ENCODE measurements at regions not wholly inside any gene's neighbourhood (a gene's known extent, or its start where the extent isn't known, plus 50 kb on each side); places are given as distances from the start of the nearest gene placed in this dataset.

- TF ChIP-seq EZH2 (IDR thresholded peaks at IDR 0.05; ENCODE audit: borderline replicate concordance) (no peak), EZH2phosphoT487 (IDR thresholded peaks at IDR 0.05; ENCODE audit: low read depth, severe bottlenecking, unreplicated experiment) (no peak), CTCF (IDR thresholded peaks at IDR 0.05; ENCODE audit: poor library complexity) (no peak)
- no peaks in the 10 kb centered on the region for H4K20me1 ChIP-seq (ENCODE audit: insufficient read depth, poor library complexity, severe bottlenecking)
- H3K4me3 ChIP-seq = no peak overlapping the region
- WGBS (ENCODE audit: low lambda C conversion rate, missing lambda C conversion rate) = 76% methylated on average over 3 of the region's 3 CpGs
- H3K27me3 ChIP-seq = no peaks in the 10 kb centered on the region
- no peak overlapping the region for H3K27ac ChIP-seq
- no peaks in the 10 kb centered on the region for H3K36me3 ChIP-seq (replicated peaks; ENCODE audit: insufficient read depth, low read depth)
- no peak for DNase-seq (ENCODE audit: low spot score)
- H3K4me2 ChIP-seq = no peak overlapping the region
- H3K9me2 ChIP-seq (replicated peaks; ENCODE audit: insufficient read depth) = no peaks in the 10 kb centered on the region
- H3K9me3 ChIP-seq (ENCODE audit: low read depth) = no peaks in the 10 kb centered on the region
- H3K79me2 ChIP-seq = no peaks in the 10 kb centered on the region
- H3K4me1 ChIP-seq (ENCODE audit: insufficient read depth) = peaks cover 27% of the 10 kb centered on the region
- H2AFZ ChIP-seq = no peak overlapping the region
Observed at GRCh38 chr12:5247144-5247543, 184.8 kb upstream of the NTF3 start.

- H3K36me3 ChIP-seq (replicated peaks; ENCODE audit: insufficient read depth, low read depth) = no peaks in the 10 kb centered on the region
- no peaks in the 10 kb centered on the region for H3K9me3 ChIP-seq (ENCODE audit: low read depth)
- no peaks in the 10 kb centered on the region for H4K20me1 ChIP-seq (ENCODE audit: insufficient read depth, poor library complexity, severe bottlenecking)
- H3K27ac ChIP-seq = no peak overlapping the region
- H3K4me2 ChIP-seq = no peak overlapping the region
- H3K79me2 ChIP-seq = no peaks in the 10 kb centered on the region
- H3K27me3 ChIP-seq = no peaks in the 10 kb centered on the region
- no peak for TF ChIP-seq EZH2phosphoT487 (IDR thresholded peaks at IDR 0.05; ENCODE audit: low read depth, severe bottlenecking, unreplicated experiment)
- no peak for TF ChIP-seq EZH2 (IDR thresholded peaks at IDR 0.05; ENCODE audit: borderline replicate concordance)
- no peak for TF ChIP-seq CTCF (IDR thresholded peaks at IDR 0.05; ENCODE audit: poor library complexity)
- DNase-seq (ENCODE audit: low spot score) = no peak
- H3K4me1 ChIP-seq (ENCODE audit: insufficient read depth) = peaks cover 21% of the 10 kb centered on the region
- 84% methylated on average over 3 of the region's 3 CpGs for WGBS (ENCODE audit: low lambda C conversion rate, missing lambda C conversion rate)
- no peak overlapping the region for H3K4me3 ChIP-seq
- no peaks in the 10 kb centered on the region for H3K9me2 ChIP-seq (replicated peaks; ENCODE audit: insufficient read depth)
- H2AFZ ChIP-seq = no peak overlapping the region
Observed at GRCh38 chr12:5248230-5248629, 183.7 kb upstream of the NTF3 start.

GRCh38 chr12:5248999-5249526 lies 182.8 kb upstream of the NTF3 start:
- Histone ChIP-seq H3K27ac (no peak overlapping the region), H3K27me3 (no peaks in the 10 kb centered on the region), H3K4me1 (ENCODE audit: insufficient read depth) (peaks cover 13% of the 10 kb centered on the region), H4K20me1 (ENCODE audit: insufficient read depth, poor library complexity, severe bottlenecking) (no peaks in the 10 kb centered on the region), H3K9me3 (ENCODE audit: low read depth) (no peaks in the 10 kb centered on the region), H3K36me3 (replicated peaks; ENCODE audit: insufficient read depth, low read depth) (no peaks in the 10 kb centered on the region), H3K4me2 (no peak overlapping the region), H3K9me2 (replicated peaks; ENCODE audit: insufficient read depth) (no peaks in the 10 kb centered on the region), H3K4me3 (no peak overlapping the region), H2AFZ (no peak overlapping the region), H3K79me2 (no peaks in the 10 kb centered on the region)
- no peak for DNase-seq (ENCODE audit: low spot score)
- TF ChIP-seq EZH2phosphoT487 (IDR thresholded peaks at IDR 0.05; ENCODE audit: low read depth, severe bottlenecking, unreplicated experiment) = no peak
- WGBS (ENCODE audit: low lambda C conversion rate, missing lambda C conversion rate) = 75% methylated on average over 8 of the region's 8 CpGs

GRCh38 chr12:5251092-5251491 lies 180.8 kb upstream of the NTF3 start:
- Histone ChIP-seq H2AFZ (no peak overlapping the region), H3K9me2 (replicated peaks; ENCODE audit: insufficient read depth) (no peaks in the 10 kb centered on the region), H3K4me2 (no peak overlapping the region), H3K36me3 (replicated peaks; ENCODE audit: insufficient read depth, low read depth) (no peaks in the 10 kb centered on the region), H3K27me3 (no peaks in the 10 kb centered on the region), H3K9me3 (ENCODE audit: low read depth) (no peaks in the 10 kb centered on the region), H3K4me1 (ENCODE audit: insufficient read depth) (no peaks in the 10 kb centered on the region), H4K20me1 (ENCODE audit: insufficient read depth, poor library complexity, severe bottlenecking) (no peaks in the 10 kb centered on the region), H3K27ac (no peak overlapping the region), H3K79me2 (no peaks in the 10 kb centered on the region), H3K4me3 (no peak overlapping the region)
- TF ChIP-seq EZH2 (IDR thresholded peaks at IDR 0.05; ENCODE audit: borderline replicate concordance) (no peak), CTCF (IDR thresholded peaks at IDR 0.05; ENCODE audit: poor library complexity) (no peak), EZH2phosphoT487 (IDR thresholded peaks at IDR 0.05; ENCODE audit: low read depth, severe bottlenecking, unreplicated experiment) (no peak)
- DNase-seq (ENCODE audit: low spot score) = no peak
- 97% methylated on average over 6 of the region's 6 CpGs for WGBS (ENCODE audit: low lambda C conversion rate, missing lambda C conversion rate)
